HG03342 (cell line): ENCODE measurements at regions not wholly inside any gene's neighbourhood (a gene's known extent, or its start where the extent isn't known, plus 50 kb on each side); places are given as distances from the start of the nearest gene placed in this dataset.
"Not testable (repeated sequence)": the region's sequence is repeated elsewhere in the genome, so short reads cannot be mapped to it uniquely, and the experiment has no call there.

Experiments used
- ATAC-seq: cut with Tn5 transposase; IDR thresholded peaks from one replicate; pipeline ENCODE4 v1.9.1; 2021; ENCODE audit warnings: mild to moderate bottlenecking, moderate library complexity; ENCODE audit not compliant: unreplicated experiment

GRCh38 chr3:110900576-110900975 lies 171.0 kb upstream of the NECTIN3 start:
- no peak for ATAC-seq

GRCh38 chr3:110901536-110901935 lies 170.1 kb upstream of the NECTIN3 start:
- ATAC-seq = no peak

- ATAC-seq = no peak
Observed at GRCh38 chr3:110902453-110903085, 169.0 kb upstream of the NECTIN3 start.

- no peak for ATAC-seq
Observed at GRCh38 chr3:110903771-110904519, 167.7 kb upstream of the NECTIN3 start.

- ATAC-seq = no peak
Observed at GRCh38 chr3:110904520-110904890, 167.1 kb upstream of the NECTIN3 start.

GRCh38 chr3:110905121-110905520 lies 166.5 kb upstream of the NECTIN3 start:
- ATAC-seq = no peak

GRCh38 chr3:110909839-110910238 lies 161.8 kb upstream of the NECTIN3 start:
- ATAC-seq = no peak

- no peak for ATAC-seq
Observed at GRCh38 chr3:110910346-110910955, 161.2 kb upstream of the NECTIN3 start.

GRCh38 chr3:110918963-110919362 lies 152.7 kb upstream of the NECTIN3 start:
- no peak for ATAC-seq

GRCh38 chr3:110925798-110926197 lies 145.8 kb upstream of the NECTIN3 start:
- ATAC-seq = no peak

- no peak for ATAC-seq
Observed at GRCh38 chr3:110928016-110928662, 143.5 kb upstream of the NECTIN3 start.

GRCh38 chr3:110929816-110930215 lies 141.8 kb upstream of the NECTIN3 start:
- ATAC-seq = no peak

- ATAC-seq = no peak
Observed at GRCh38 chr3:110932567-110932966, 139.0 kb upstream of the NECTIN3 start.

- ATAC-seq = no peak
Observed at GRCh38 chr3:110933821-110934426, 137.7 kb upstream of the NECTIN3 start.

GRCh38 chr3:110938629-110939028 lies 133.0 kb upstream of the NECTIN3 start:
- no peak for ATAC-seq

GRCh38 chr3:110940055-110940454 lies 131.6 kb upstream of the NECTIN3 start:
- ATAC-seq = no peak

- ATAC-seq = no peak
Observed at GRCh38 chr3:110944782-110945181, 126.8 kb upstream of the NECTIN3 start.

GRCh38 chr3:110946810-110947209 lies 124.8 kb upstream of the NECTIN3 start:
- ATAC-seq = no peak

- ATAC-seq = not testable (repeated sequence)
Observed at GRCh38 chr3:110949194-110949593, 122.4 kb upstream of the NECTIN3 start.

GRCh38 chr3:110955301-110955880 lies 116.2 kb upstream of the NECTIN3 start:
- ATAC-seq = no peak

GRCh38 chr3:110956081-110956480 lies 115.5 kb upstream of the NECTIN3 start:
- no peak for ATAC-seq
